ENCODE measurements at regions not wholly inside any gene's neighbourhood (a gene's known extent, or its start where the extent isn't known, plus 50 kb on each side); places are given as distances from the start of the nearest gene placed in this dataset.
A peak's percentile ranks its signal among the peaks of the same experiment; 100 is the strongest.
"Not testable (repeated sequence)": the region's sequence is repeated elsewhere in the genome, so short reads cannot be mapped to it uniquely, and the experiment has no call there.

GRCh38 chr1:228681076-228681565 is 54.2 kb upstream of the RHOU start:
- not testable (repeated sequence) for H3K4me2 ChIP-seq (ENCODE audit: low read length); H3K9ac ChIP-seq (ENCODE audit: low read length); H3K23ac ChIP-seq (ENCODE audit: low read length); H4K12ac ChIP-seq (ENCODE audit: low read depth, low read length); H3K4ac ChIP-seq (ENCODE audit: low read depth, low read length); DNase-seq; H3K27ac ChIP-seq (ENCODE audit: low read depth, low read length); H3K4me3 ChIP-seq (ENCODE audit: low read depth, low read length); H3K9me3 ChIP-seq (ENCODE audit: insufficient read depth, low read depth, low read length); H2AFZ ChIP-seq (ENCODE audit: insufficient read depth, low read length, poor library complexity); H3K79me2 ChIP-seq (ENCODE audit: control insufficient read depth, insufficient read depth, low read length, poor library complexity); H3K36me3 ChIP-seq (ENCODE audit: control insufficient read depth in 1 of 2, insufficient read depth in 2 of 2, low read length in 2 of 2); H3K27me3 ChIP-seq (ENCODE audit: insufficient read depth, low read length)
- Histone ChIP-seq H4K8ac (ENCODE audit: low read depth, low read length) (peak overlapping the region; percentile 25), H3K14ac (ENCODE audit: low read length) (peak overlapping the region; percentile 48), H4K91ac (ENCODE audit: low read depth, low read length) (peak overlapping the region; percentile 63), H2BK120ac (ENCODE audit: insufficient read depth, low read length, poor library complexity) (peak overlapping the region; percentile 76), H2BK12ac (ENCODE audit: low read length) (peak overlapping the region; percentile 81), H3K4me1 (ENCODE audit: control insufficient read depth in 1 of 2, insufficient read depth in 2 of 2, low read length in 2 of 2) (peaks cover 7 to 11% of the 10 kb centered on the region in 2 experiments), H2AK5ac (ENCODE audit: low read length) (peak overlapping the region; percentile 77), H3K79me1 (ENCODE audit: low read length) (peaks cover 12% of the 10 kb centered on the region), H3K18ac (ENCODE audit: low read length) (peak overlapping the region; percentile 39), H2BK5ac (ENCODE audit: low read depth, low read length, poor library complexity) (peak overlapping the region; percentile 64)
- WGBS (ENCODE audit: extremely low coverage, insufficient coverage, insufficient read length) = no CpG with 5 or more reads among the region's 9 CpGs

DNA sequence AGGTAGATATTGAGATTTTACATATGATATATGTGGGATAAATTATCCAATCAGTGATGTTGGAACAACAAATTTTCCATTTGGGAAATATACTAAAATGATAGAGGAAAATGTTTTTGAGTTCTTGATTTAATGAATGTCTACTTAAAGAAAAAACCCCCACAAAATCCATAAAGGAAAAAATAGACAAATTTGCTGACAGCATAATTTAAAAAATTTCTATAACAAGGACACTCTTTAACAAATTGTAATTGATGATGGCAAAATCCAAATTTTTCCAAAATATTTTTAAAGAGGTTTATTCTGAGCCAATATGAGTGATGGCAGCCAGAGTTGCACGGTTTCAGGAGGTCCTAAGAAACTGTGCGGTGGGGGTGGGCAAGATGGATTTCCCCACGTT is 51.9 kb upstream of the RHOU start:
- Histone ChIP-seq H3K9ac (ENCODE audit: low read length) (no peak overlapping the region), H3K4me3 (ENCODE audit: low read depth, low read length) (no peak overlapping the region), H3K36me3 (ENCODE audit: control insufficient read depth in 1 of 2, insufficient read depth in 2 of 2, low read length in 2 of 2) (no peaks in the 10 kb centered on the region), H4K8ac (ENCODE audit: low read depth, low read length) (no peak overlapping the region), H4K91ac (ENCODE audit: low read depth, low read length) (peak overlapping the region; percentile 78), H3K9me3 (ENCODE audit: insufficient read depth, low read depth, low read length) (peaks cover 3% of the 10 kb centered on the region), H3K27ac (ENCODE audit: low read depth, low read length) (no peak overlapping the region), H2AFZ (ENCODE audit: insufficient read depth, low read length, poor library complexity) (no peak overlapping the region), H3K4me1 (ENCODE audit: control insufficient read depth in 1 of 2, insufficient read depth in 2 of 2, low read length in 2 of 2) (peaks cover 7 to 13% of the 10 kb centered on the region in 2 experiments), H3K4ac (ENCODE audit: low read depth, low read length) (no peak overlapping the region), H3K23ac (ENCODE audit: low read length) (no peak overlapping the region), H3K27me3 (ENCODE audit: insufficient read depth, low read length) (no peaks in the 10 kb centered on the region), H2BK12ac (ENCODE audit: low read length) (peak overlapping the region; percentile 27), H3K79me2 (ENCODE audit: control insufficient read depth, insufficient read depth, low read length, poor library complexity) (no peaks in the 10 kb centered on the region), H3K79me1 (ENCODE audit: low read length) (peaks cover 18% of the 10 kb centered on the region), H3K14ac (ENCODE audit: low read length) (no peak overlapping the region), H3K18ac (ENCODE audit: low read length) (no peak overlapping the region), H2AK5ac (ENCODE audit: low read length) (peak overlapping the region; percentile 12), H3K4me2 (ENCODE audit: low read length) (no peak overlapping the region), H4K12ac (ENCODE audit: low read depth, low read length) (no peak overlapping the region), H2BK5ac (ENCODE audit: low read depth, low read length, poor library complexity) (no peak overlapping the region), H2BK120ac (ENCODE audit: insufficient read depth, low read length, poor library complexity) (peak overlapping the region; percentile 54)
- no CpG with 5 or more reads among the region's 3 CpGs for WGBS (ENCODE audit: extremely low coverage, insufficient coverage, insufficient read length)
- no peak for DNase-seq

DNA sequence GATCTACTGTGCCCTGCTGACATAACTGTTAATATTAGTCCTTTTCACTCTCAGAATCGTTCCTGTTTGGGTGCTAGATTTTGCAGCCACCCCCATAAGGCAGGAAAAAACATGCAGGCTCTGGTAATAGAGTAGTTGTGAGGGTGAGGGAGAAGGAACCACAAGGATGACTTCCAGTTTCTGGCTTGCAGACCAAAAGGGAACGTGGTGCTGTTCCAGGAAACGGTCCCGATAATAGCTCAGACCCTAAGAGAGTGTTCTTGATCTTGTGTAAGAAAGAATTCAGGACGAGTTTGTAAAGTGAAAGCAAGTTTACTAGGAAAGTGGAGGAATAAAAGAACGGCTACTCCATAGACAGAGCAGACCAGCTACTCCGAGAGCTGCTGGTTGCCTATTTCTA is 50.7 kb upstream of the RHOU start:
- Histone ChIP-seq H4K12ac (ENCODE audit: low read depth, low read length) (no peak overlapping the region), H2BK12ac (ENCODE audit: low read length) (peak overlapping the region; percentile 99), H3K79me2 (ENCODE audit: control insufficient read depth, insufficient read depth, low read length, poor library complexity) (no peaks in the 10 kb centered on the region), H3K9ac (ENCODE audit: low read length) (no peak overlapping the region), H4K91ac (ENCODE audit: low read depth, low read length) (peak overlapping the region; percentile 78), H2AK5ac (ENCODE audit: low read length) (peak overlapping the region; percentile 92), H4K8ac (ENCODE audit: low read depth, low read length) (peak overlapping the region; percentile 62), H3K4ac (ENCODE audit: low read depth, low read length) (peak overlapping the region; percentile 82), H3K9me3 (ENCODE audit: insufficient read depth, low read depth, low read length) (peaks cover 3% of the 10 kb centered on the region), H2BK5ac (ENCODE audit: low read depth, low read length, poor library complexity) (peak overlapping the region; percentile 84), H3K4me2 (ENCODE audit: low read length) (no peak overlapping the region), H3K4me3 (ENCODE audit: low read depth, low read length) (no peak overlapping the region), H3K79me1 (ENCODE audit: low read length) (peaks cover 19% of the 10 kb centered on the region), H3K23ac (ENCODE audit: low read length) (no peak overlapping the region), H3K4me1 (ENCODE audit: control insufficient read depth in 1 of 2, insufficient read depth in 2 of 2, low read length in 2 of 2) (peaks cover 7 to 13% of the 10 kb centered on the region in 2 experiments), H3K27me3 (ENCODE audit: insufficient read depth, low read length) (no peaks in the 10 kb centered on the region), H3K14ac (ENCODE audit: low read length) (peak overlapping the region; percentile 73), H2AFZ (ENCODE audit: insufficient read depth, low read length, poor library complexity) (no peak overlapping the region), H2BK120ac (ENCODE audit: insufficient read depth, low read length, poor library complexity) (peak overlapping the region; percentile 97), H3K27ac (ENCODE audit: low read depth, low read length) (peak overlapping the region; percentile 90), H3K36me3 (ENCODE audit: control insufficient read depth in 1 of 2, insufficient read depth in 2 of 2, low read length in 2 of 2) (no peaks in the 10 kb centered on the region), H3K18ac (ENCODE audit: low read length) (peak overlapping the region; percentile 33)
- WGBS (ENCODE audit: extremely low coverage, insufficient coverage, insufficient read length) = no CpG with 5 or more reads among the region's 7 CpGs
- DNase-seq = peak in 1 of 2 donors; percentile 34

DNA sequence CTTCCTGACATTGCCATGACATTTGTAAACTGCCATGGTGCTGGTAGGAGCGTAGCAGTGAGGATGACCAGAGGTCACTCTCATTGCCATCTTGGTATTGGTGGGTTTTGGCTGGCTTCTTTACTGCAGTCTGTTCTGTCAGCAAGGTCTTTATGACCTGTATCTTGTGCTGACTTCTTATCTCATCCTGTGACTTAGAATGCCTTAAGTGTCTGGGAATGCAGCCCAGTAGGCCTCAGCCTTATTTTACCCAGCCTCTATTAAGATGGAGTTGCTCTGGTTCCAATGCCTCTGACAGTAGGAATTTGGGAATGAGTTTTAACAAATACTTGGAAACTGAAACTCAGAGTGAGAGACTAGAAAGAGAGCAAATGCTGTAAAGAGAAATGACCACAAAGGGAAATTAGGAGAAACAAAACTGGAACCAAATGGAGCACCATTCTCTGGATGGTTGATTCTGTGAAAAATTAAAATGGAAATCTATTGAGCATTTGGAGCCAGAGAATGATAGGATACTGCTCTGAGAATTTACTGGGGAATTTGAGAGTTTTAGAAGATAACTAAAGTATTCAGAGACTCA is 50.1 kb upstream of the RHOU start:
- Histone ChIP-seq H2AFZ (ENCODE audit: insufficient read depth, low read length, poor library complexity) (no peak overlapping the region), H3K27ac (ENCODE audit: low read depth, low read length) (peak overlapping the region; percentile 90), H3K23ac (ENCODE audit: low read length) (no peak overlapping the region), H3K27me3 (ENCODE audit: insufficient read depth, low read length) (no peaks in the 10 kb centered on the region), H2BK12ac (ENCODE audit: low read length) (peak overlapping the region; percentile 99), H3K79me2 (ENCODE audit: control insufficient read depth, insufficient read depth, low read length, poor library complexity) (no peaks in the 10 kb centered on the region), H3K36me3 (ENCODE audit: control insufficient read depth in 1 of 2, insufficient read depth in 2 of 2, low read length in 2 of 2) (no peaks in the 10 kb centered on the region), H3K14ac (ENCODE audit: low read length) (no peak overlapping the region), H2BK120ac (ENCODE audit: insufficient read depth, low read length, poor library complexity) (peak overlapping the region; percentile 97), H3K4me1 (ENCODE audit: control insufficient read depth in 1 of 2, insufficient read depth in 2 of 2, low read length in 2 of 2) (peaks cover 7 to 13% of the 10 kb centered on the region in 2 experiments), H3K18ac (ENCODE audit: low read length) (no peak overlapping the region), H2BK5ac (ENCODE audit: low read depth, low read length, poor library complexity) (peak overlapping the region; percentile 84), H2AK5ac (ENCODE audit: low read length) (no peak overlapping the region), H3K4ac (ENCODE audit: low read depth, low read length) (no peak overlapping the region), H3K4me3 (ENCODE audit: low read depth, low read length) (no peak overlapping the region), H3K9ac (ENCODE audit: low read length) (no peak overlapping the region), H3K9me3 (ENCODE audit: insufficient read depth, low read depth, low read length) (peaks cover under 1% of the 10 kb centered on the region), H3K4me2 (ENCODE audit: low read length) (no peak overlapping the region), H3K79me1 (ENCODE audit: low read length) (peaks cover 19% of the 10 kb centered on the region), H4K91ac (ENCODE audit: low read depth, low read length) (no peak overlapping the region), H4K12ac (ENCODE audit: low read depth, low read length) (no peak overlapping the region), H4K8ac (ENCODE audit: low read depth, low read length) (no peak overlapping the region)
- no CpG with 5 or more reads among the region's 1 CpG for WGBS (ENCODE audit: extremely low coverage, insufficient coverage, insufficient read length)
- peak; percentile 32 to 53 for DNase-seq

Measured in trophoblast cell (in vitro differentiated cells and primary cell).